ENCODE measurements at regions not wholly inside any gene's neighbourhood (a gene's known extent, or its start where the extent isn't known, plus 50 kb on each side); places are given as distances from the start of the nearest gene placed in this dataset.
A peak's percentile ranks its signal among the peaks of the same experiment; 100 is the strongest.

DNA sequence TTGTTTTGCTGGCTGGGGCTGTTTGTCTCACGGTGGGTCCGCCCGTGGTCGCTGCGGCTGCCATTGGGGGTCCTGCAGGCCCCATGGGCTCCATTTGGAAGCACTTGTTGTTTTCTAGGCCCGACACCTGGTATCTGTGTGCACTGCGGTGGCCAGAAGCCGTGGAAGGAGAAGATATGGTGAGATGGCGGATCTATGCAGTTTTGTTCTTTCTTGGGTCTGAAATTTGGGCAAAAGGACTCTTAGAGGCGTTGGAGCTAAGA lies 109.5 kb upstream of the SHH start:
- TF ChIP-seq SPI1 (IDR thresholded peaks at IDR 0.05; ENCODE audit: low read depth, low read length), result no peak
- TF ChIP-seq POLR2AphosphoS5 (IDR thresholded peaks at IDR 0.05; ENCODE audit: low read depth, low read length), result no peak
- TF ChIP-seq POU2F2 (IDR thresholded peaks at IDR 0.05; ENCODE audit: low read depth, low read length), result no peak
- DNase-seq (ENCODE audit: insufficient read length, low spot score) (no peak), FAIRE-seq (no peak)

DNA sequence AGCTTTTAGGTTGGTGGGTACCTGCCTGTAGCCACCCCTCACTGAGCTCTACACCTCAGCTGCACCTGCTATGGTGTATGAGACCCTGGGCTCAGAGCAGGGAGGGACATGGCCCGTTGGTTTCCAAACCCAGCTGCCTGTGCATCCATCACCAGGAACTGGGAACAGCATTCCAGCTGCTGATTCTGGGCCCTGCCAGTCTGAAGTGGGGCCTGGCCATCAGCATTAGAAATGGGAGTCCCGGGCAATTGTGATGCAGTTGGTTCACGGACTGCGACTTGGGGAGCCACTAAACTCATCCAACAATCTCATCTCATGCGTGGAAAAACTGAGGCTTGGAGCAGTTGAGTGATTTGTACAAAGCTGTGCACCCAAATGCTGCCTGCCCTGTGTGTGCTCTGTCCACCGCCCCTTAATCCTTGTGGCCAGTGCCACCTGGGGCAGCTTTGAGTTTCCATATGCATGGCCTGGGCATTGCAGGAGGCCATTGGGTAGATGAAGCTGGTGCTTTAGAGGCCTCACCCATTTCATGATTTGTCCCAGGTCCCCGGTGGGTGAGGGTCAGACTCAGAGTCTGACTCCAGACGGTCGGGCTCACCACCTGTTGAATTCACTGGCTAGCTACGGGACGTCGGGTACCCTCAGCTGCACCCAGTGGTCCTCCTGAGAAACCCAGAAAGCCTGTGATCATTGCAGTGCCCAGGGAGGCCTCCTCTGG lies 109.0 kb upstream of the SHH start:
- DNase-seq (ENCODE audit: insufficient read length, low spot score) (no peak), FAIRE-seq (no peak)
- TF ChIP-seq POU2F2 (IDR thresholded peaks at IDR 0.05; ENCODE audit: low read depth, low read length), result no peak
- TF ChIP-seq POLR2A (IDR thresholded peaks at IDR 0.05; ENCODE audit: low read depth, low read length), result no peak
- TF ChIP-seq TAF1 (IDR thresholded peaks at IDR 0.05; ENCODE audit: low read depth, low read length), result no peak
- no peak for TF ChIP-seq SPI1 (IDR thresholded peaks at IDR 0.05; ENCODE audit: low read depth, low read length)
- TF ChIP-seq POLR2AphosphoS5 (IDR thresholded peaks at IDR 0.05; ENCODE audit: low read depth, low read length), result no peak
- no peak for TF ChIP-seq PAX5 (IDR thresholded peaks at IDR 0.05; ENCODE audit: insufficient read depth, low read length, severe bottlenecking)

GRCh38 chr7:155920068-155920461 lies 107.8 kb upstream of the SHH start:
- DNase-seq (ENCODE audit: insufficient read length, low spot score), result no peak
- no peak for FAIRE-seq
- no peak for TF ChIP-seq TAF1 (IDR thresholded peaks at IDR 0.05; ENCODE audit: low read depth, low read length)
- TF ChIP-seq PAX5 (IDR thresholded peaks at IDR 0.05; ENCODE audit: insufficient read depth, low read length, severe bottlenecking), result no peak
- no peak for TF ChIP-seq POU2F2 (IDR thresholded peaks at IDR 0.05; ENCODE audit: low read depth, low read length)
- TF ChIP-seq POLR2AphosphoS5 (IDR thresholded peaks at IDR 0.05; ENCODE audit: low read depth, low read length), result no peak
- TF ChIP-seq POLR2A (IDR thresholded peaks at IDR 0.05; ENCODE audit: low read depth, low read length), result no peak
- no peak for TF ChIP-seq SPI1 (IDR thresholded peaks at IDR 0.05; ENCODE audit: low read depth, low read length)

- TF ChIP-seq POLR2A (IDR thresholded peaks at IDR 0.05; ENCODE audit: low read depth, low read length), result no peak
- TF ChIP-seq SPI1 (IDR thresholded peaks at IDR 0.05; ENCODE audit: low read depth, low read length), result no peak
- no peak for TF ChIP-seq PAX5 (IDR thresholded peaks at IDR 0.05; ENCODE audit: insufficient read depth, low read length, severe bottlenecking)
- no peak for TF ChIP-seq TAF1 (IDR thresholded peaks at IDR 0.05; ENCODE audit: low read depth, low read length)
- no peak for TF ChIP-seq POU2F2 (IDR thresholded peaks at IDR 0.05; ENCODE audit: low read depth, low read length)
- DNase-seq (ENCODE audit: insufficient read length, low spot score), result no peak
- FAIRE-seq, result no peak
Observed at GRCh38 chr7:155919391-155920067, 107.3 kb upstream of the SHH start.

DNA sequence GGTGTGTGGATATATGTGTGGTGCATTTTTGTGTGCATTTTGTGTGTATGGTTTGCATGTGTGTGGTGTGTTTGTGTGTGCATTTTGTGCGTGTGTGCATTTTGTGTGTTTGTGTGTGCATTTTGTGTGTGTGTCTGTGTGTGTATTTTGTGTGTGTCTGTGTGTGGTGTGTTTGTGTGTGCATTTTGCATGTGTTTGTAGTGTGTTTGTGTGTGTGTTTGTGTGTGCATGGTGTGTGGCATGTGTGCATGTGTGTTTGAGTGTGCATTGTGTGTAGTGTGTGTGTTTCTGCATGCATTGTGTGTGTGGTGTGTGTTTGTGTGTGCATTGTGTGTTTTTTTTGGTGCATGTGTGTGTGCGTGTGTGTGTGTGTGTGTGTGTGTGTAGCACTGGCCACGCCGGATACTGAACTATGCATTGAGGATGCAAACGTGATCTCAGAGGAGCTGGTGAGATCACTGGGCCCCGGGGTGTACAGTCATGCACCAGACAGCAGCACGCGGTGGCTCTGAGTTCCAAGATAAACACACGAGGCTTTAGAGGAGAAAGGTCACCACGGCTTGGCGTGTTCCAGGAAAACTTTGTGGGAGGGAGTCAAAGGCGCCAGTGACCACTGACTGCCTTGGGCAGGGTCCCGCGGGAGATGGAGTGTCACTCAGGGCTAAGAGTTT lies 106.6 kb upstream of the SHH start:
- TF ChIP-seq TAF1 (IDR thresholded peaks at IDR 0.05; ENCODE audit: low read depth, low read length), result no peak
- FAIRE-seq (peak; percentile 55), DNase-seq (ENCODE audit: insufficient read length, low spot score) (no peak)

GRCh38 chr7:155917836-155918430 lies 105.7 kb upstream of the SHH start:
- TF ChIP-seq POLR2A (IDR thresholded peaks at IDR 0.05; ENCODE audit: low read depth, low read length) (no peak), PAX5 (IDR thresholded peaks at IDR 0.05; ENCODE audit: insufficient read depth, low read length, severe bottlenecking) (no peak), POU2F2 (IDR thresholded peaks at IDR 0.05; ENCODE audit: low read depth, low read length) (no peak), TAF1 (IDR thresholded peaks at IDR 0.05; ENCODE audit: low read depth, low read length) (no peak), SPI1 (IDR thresholded peaks at IDR 0.05; ENCODE audit: low read depth, low read length) (no peak), POLR2AphosphoS5 (IDR thresholded peaks at IDR 0.05; ENCODE audit: low read depth, low read length) (no peak)
- no peak for FAIRE-seq
- no peak for DNase-seq (ENCODE audit: insufficient read length, low spot score)

- no peak for FAIRE-seq
- TF ChIP-seq TAF1 (IDR thresholded peaks at IDR 0.05; ENCODE audit: low read depth, low read length) (no peak), SPI1 (IDR thresholded peaks at IDR 0.05; ENCODE audit: low read depth, low read length) (no peak), POU2F2 (IDR thresholded peaks at IDR 0.05; ENCODE audit: low read depth, low read length) (no peak), PAX5 (IDR thresholded peaks at IDR 0.05; ENCODE audit: insufficient read depth, low read length, severe bottlenecking) (no peak), POLR2AphosphoS5 (IDR thresholded peaks at IDR 0.05; ENCODE audit: low read depth, low read length) (no peak), POLR2A (IDR thresholded peaks at IDR 0.05; ENCODE audit: low read depth, low read length) (no peak)
- no peak for DNase-seq (ENCODE audit: insufficient read length, low spot score)
Observed at GRCh38 chr7:155916926-155917655, 104.8 kb upstream of the SHH start.

DNA sequence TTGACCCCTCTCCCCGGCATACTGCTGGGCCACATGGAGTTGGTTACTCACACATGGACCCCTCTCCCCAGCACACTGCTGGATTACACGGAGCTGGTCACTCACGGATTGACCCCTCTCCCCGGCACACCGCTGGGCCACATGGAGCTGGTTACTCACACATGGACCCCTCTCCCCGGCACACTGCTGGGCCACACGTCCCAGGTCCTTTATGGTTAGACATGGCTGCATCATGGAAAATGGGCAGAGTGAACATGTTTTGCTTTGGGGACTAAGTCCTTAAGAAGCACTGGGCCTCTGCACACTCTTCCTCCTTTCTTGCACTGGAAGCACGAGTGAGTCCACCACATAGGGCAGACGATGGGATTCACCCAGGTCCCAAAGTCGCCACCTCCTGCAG lies 102.1 kb upstream of the SHH start:
- DNase-seq (ENCODE audit: insufficient read length, low spot score) (no peak), FAIRE-seq (no peak)
- TF ChIP-seq SPI1 (IDR thresholded peaks at IDR 0.05; ENCODE audit: low read depth, low read length), result no peak
- no peak for TF ChIP-seq POLR2A (IDR thresholded peaks at IDR 0.05; ENCODE audit: low read depth, low read length)
- no peak for TF ChIP-seq PAX5 (IDR thresholded peaks at IDR 0.05; ENCODE audit: insufficient read depth, low read length, severe bottlenecking)
- TF ChIP-seq TAF1 (IDR thresholded peaks at IDR 0.05; ENCODE audit: low read depth, low read length), result no peak
- no peak for TF ChIP-seq POLR2AphosphoS5 (IDR thresholded peaks at IDR 0.05; ENCODE audit: low read depth, low read length)
- no peak for TF ChIP-seq POU2F2 (IDR thresholded peaks at IDR 0.05; ENCODE audit: low read depth, low read length)

DNA sequence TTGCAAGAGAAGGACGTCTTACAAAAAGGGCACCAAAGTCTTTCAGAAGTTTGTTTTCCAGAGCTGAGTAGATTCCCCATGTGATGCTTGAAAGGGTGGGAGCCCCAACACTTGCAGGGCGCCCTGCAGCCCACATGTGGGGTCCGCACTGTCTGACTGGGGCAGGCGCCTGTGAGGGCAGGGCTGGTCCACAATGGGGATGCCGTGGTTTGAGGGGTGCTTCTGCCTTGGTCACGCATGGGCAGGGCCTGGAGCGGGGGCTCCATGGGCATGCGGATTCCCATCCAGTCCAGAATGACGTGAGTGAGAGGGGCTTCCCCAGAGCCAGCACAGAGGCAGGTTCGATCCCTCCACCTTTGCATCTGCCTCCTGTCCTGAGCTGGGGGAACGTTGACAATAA lies 101.5 kb upstream of the SHH start:
- TF ChIP-seq POU2F2 (IDR thresholded peaks at IDR 0.05; ENCODE audit: low read depth, low read length), result no peak
- TF ChIP-seq POLR2AphosphoS5 (IDR thresholded peaks at IDR 0.05; ENCODE audit: low read depth, low read length), result no peak
- TF ChIP-seq POLR2A (IDR thresholded peaks at IDR 0.05; ENCODE audit: low read depth, low read length), result no peak
- no peak for TF ChIP-seq SPI1 (IDR thresholded peaks at IDR 0.05; ENCODE audit: low read depth, low read length)
- no peak for TF ChIP-seq TAF1 (IDR thresholded peaks at IDR 0.05; ENCODE audit: low read depth, low read length)
- TF ChIP-seq PAX5 (IDR thresholded peaks at IDR 0.05; ENCODE audit: insufficient read depth, low read length, severe bottlenecking), result no peak
- no peak for DNase-seq (ENCODE audit: insufficient read length, low spot score)
- FAIRE-seq, result no peak
